GM20000 (cell line): ENCODE measurements at regions not wholly inside any gene's neighbourhood (a gene's known extent, or its start where the extent isn't known, plus 50 kb on each side); places are given as distances from the start of the nearest gene placed in this dataset.

Source experiments
- DNase-seq: peaks from one replicate; pipeline ENCODE4 v3.0.0; 2012; ENCODE audit warnings: low spot score
- CTCF ChIP-seq: IDR thresholded peaks from 2 replicates; pipeline ENCODE4 v1.5.1; 2012; ENCODE audit warnings: mild to moderate bottlenecking, control low read depth; ENCODE audit errors: extremely low read depth, missing control alignments

- DNase-seq, result no peak
- TF ChIP-seq CTCF, result no peak
Observed at GRCh38 chr11:29024386-29024785, 916.2 kb downstream of the METTL15 start.

DNA sequence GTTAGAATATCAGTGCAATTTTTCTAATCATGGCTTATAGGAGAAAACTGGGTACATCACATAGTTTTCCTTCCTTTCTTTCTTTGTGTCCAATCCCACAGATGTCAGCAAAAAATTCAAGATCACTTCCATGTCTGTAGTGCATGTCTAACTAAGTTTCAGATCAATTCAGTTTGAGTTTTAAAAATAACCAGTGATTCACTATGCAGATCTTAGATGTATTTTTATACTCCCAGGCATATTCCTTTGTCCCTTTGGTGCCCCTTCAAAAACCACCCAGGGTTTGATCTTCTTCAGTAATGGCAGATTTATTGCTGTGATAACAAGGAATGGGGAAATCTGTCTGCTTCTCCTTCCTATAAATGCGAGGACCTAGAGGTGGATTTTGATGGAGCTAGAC, 915.6 kb downstream of the METTL15 start:
- no peak for DNase-seq
- TF ChIP-seq CTCF, result no peak

DNA sequence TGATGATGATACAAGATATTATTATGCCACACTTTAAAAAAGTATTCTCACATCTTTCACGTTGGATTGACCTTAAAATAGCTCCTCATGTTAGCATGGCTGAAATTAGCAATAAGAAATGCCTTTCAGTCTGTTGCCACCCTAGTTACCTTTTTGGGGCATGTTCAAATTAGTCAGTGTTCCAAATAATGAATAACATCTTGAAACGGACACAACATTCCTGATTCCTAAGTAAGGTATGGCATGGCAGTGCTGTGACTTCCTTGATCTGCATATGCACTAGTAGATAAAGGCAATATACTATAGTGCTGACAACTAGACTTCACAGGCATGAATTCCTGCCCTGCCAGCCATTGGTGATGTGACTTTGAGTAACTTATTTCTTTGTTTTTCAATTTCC, 914.5 kb downstream of the METTL15 start:
- no peak for DNase-seq
- TF ChIP-seq CTCF, result no peak

DNA sequence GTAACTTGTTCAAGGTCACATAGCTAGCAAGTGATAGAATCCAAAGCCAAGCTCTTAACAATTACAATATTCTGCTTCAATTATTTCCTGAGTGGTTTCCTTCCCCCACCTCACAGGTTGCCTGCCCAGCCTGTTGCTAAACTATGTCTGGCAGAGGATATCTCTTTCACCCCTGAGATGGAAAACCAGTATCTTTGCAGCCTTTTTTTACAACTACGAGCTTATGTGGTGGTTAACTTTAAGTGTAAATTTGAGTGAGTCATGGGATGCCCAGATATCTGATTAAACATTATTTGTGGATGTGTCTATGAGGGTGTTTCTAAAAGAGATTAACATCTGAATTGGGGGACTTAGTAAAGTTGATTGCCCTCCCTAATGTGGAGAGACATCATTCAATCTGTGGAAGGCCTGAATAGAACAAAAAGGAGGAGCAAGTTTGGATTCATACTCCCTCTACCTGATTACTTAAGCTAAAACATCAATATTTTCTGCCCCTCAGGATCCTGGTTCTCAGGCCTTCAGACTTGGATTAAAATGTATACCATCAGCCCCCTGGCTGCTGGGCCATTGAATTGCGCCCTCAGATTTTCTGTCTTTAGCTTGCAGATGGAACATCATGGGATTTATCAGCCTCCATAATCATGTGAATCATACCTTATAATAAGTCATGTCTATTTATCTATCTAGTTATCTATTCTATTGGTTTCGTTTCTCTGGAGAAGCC, 911.9 kb downstream of the METTL15 start:
- no peak for DNase-seq
- no peak for TF ChIP-seq CTCF

- TF ChIP-seq CTCF, result no peak
- no peak for DNase-seq
Observed at GRCh38 chr11:29018631-29019030, 910.4 kb downstream of the METTL15 start.

- no peak for TF ChIP-seq CTCF
- no peak for DNase-seq
Observed at GRCh38 chr11:29017941-29018340, 909.8 kb downstream of the METTL15 start.

GRCh38 chr11:29012507-29012906, 904.3 kb downstream of the METTL15 start:
- TF ChIP-seq CTCF, result no peak
- no peak for DNase-seq
